Bronchial epithelial cell (primary cell): ENCODE measurements at regions not wholly inside any gene's neighbourhood (a gene's known extent, or its start where the extent isn't known, plus 50 kb on each side); places are given as distances from the start of the nearest gene placed in this dataset.

ENCODE experiments used
- DNase-seq: peaks from one replicate; pipeline ENCODE4 v3.0.0-alpha.2; 2010; ENCODE audit warnings: low read depth
- FAIRE-seq: peaks from 2 replicates; lab custom pipeline; 2011; peaks lifted over from hg19 to GRCh38; lab: Jason Lieb, UNC
- H3K27me3 ChIP-seq: 2 replicates; pipeline ENCODE4 v1.5.1; 2011; ENCODE audit warnings: low read length; ENCODE audit not compliant: control insufficient read depth, insufficient read depth
- H3K36me3 ChIP-seq: 2 replicates; pipeline ENCODE4 v1.5.1; 2011; ENCODE audit warnings: low read length; ENCODE audit not compliant: control insufficient read depth, insufficient read depth
- H3K4me3 ChIP-seq: 2 replicates; pipeline ENCODE4 v1.5.1; 2011; ENCODE audit warnings: mild to moderate bottlenecking, low read depth, low read length, control low read depth
- CTCF ChIP-seq: IDR thresholded peaks from 2 replicates; pipeline ENCODE4 v1.5.1; 2011; ENCODE audit warnings: mild to moderate bottlenecking, moderate library complexity, low read length, control low read depth, inconsistent platforms; ENCODE audit not compliant: insufficient read depth, severe bottlenecking

DNA sequence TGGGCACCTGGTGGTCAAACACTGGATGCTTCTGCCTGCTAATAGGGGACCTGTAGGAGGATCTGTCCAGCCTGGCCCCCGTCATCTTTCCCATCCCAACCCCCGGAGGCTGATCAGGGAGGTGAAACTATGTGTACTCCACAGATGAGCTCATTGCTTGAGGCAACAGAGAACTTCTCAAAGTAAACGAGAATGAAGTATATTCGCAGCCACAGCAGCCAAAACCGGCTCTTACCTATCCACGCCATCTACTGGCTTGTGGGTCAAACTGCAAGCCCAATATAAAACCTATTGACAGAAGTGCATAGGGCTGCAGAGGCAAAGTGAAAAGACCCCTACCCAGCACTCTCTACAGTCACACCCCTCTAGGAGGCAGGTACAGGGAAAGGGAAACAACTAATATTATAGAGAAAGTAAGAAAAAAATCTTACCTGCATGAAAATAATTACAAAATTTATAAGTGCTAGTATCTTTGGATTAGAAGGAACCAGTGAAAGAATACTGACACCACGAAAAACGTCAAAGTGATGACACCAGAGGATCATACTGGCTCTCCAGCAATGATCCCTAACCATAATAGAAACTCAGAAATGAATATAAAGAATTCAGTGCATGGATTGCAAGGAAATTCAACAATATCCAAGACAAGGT is 973.5 kb downstream of the ANKRD7 start:
- FAIRE-seq, result no peak
- no peaks in the 10 kb centered on the region for H3K27me3 ChIP-seq
- H3K36me3 ChIP-seq, result no peaks in the 10 kb centered on the region
- peak; percentile 87 for TF ChIP-seq CTCF
- H3K4me3 ChIP-seq, result no peak overlapping the region
- peak; percentile 67 for DNase-seq

- no peak for DNase-seq
- no peaks in the 10 kb centered on the region for H3K27me3 ChIP-seq
Measured at GRCh38 chr7:119219663-119220062, 995.2 kb downstream of the ANKRD7 start.

GRCh38 chr7:119223930-119224329 is 999.4 kb downstream of the ANKRD7 start:
- DNase-seq, result no peak
- Histone ChIP-seq H3K4me3 (no peak overlapping the region), H3K27me3 (no peaks in the 10 kb centered on the region), H3K36me3 (no peaks in the 10 kb centered on the region)
- no peak for FAIRE-seq
- TF ChIP-seq CTCF, result no peak

More at GRCh38 chr7:119219663-119220062, 995.2 kb downstream of the ANKRD7 start:
- H3K4me3 ChIP-seq, result no peak overlapping the region
- H3K36me3 ChIP-seq, result no peaks in the 10 kb centered on the region
- FAIRE-seq, result no peak
- no peak for TF ChIP-seq CTCF

DNA sequence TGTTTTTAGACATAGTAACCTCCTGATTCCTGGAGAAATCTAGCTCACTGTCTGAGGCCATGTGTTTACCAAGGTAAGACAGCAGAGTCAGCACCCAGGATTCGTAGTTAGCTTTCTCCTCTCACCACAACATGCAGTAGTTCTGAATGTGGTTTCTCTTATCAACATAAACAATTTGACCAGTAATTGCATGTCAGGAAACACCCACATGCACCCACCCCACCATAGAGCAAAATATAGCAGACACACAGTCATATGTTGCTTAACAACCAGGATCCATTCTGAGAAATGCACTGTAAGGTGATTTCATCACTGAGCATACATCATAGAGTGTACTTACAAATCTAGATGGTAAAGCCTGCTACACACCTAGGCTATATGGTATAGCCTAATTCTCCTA is 1004.0 kb downstream of the ANKRD7 start:
- TF ChIP-seq CTCF, result no peak
- no peak overlapping the region for H3K4me3 ChIP-seq
- H3K36me3 ChIP-seq, result no peaks in the 10 kb centered on the region
- DNase-seq (peak; percentile 67), FAIRE-seq (no peak)
- no peaks in the 10 kb centered on the region for H3K27me3 ChIP-seq

DNA sequence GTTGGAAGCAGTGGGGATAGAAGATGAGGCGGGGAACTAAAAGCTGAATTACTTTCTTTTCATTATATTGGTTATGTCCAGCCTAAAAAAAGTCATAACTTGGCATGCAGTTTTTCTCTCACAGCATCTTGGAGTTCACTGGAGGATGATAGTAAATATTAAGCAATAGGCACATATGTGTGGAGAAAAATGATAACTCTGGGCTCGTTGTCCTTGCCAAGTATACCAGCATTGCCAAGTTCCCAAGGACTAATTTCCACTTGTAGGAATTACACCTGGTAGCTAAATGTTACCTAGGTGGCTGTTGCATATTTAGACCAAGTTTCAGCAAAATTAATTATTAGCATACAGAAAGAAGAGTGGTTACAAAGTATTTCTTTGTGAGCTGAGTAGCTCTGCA is 1007.6 kb downstream of the ANKRD7 start:
- H3K4me3 ChIP-seq, result no peak overlapping the region
- no peaks in the 10 kb centered on the region for H3K36me3 ChIP-seq
- FAIRE-seq (no peak), DNase-seq (no peak)
- TF ChIP-seq CTCF, result no peak
- H3K27me3 ChIP-seq, result no peaks in the 10 kb centered on the region

- no peak for TF ChIP-seq CTCF
- Histone ChIP-seq H3K4me3 (no peak overlapping the region), H3K36me3 (no peaks in the 10 kb centered on the region), H3K27me3 (no peaks in the 10 kb centered on the region)
- DNase-seq (peak; percentile 47), FAIRE-seq (no peak)
Measured at GRCh38 chr7:119233015-119233414, 1008.5 kb downstream of the ANKRD7 start.
